MM.1S (cell line): ENCODE measurements at regions not wholly inside any gene's neighbourhood (a gene's known extent, or its start where the extent isn't known, plus 50 kb on each side); places are given as distances from the start of the nearest gene placed in this dataset.

Experiments used
- DNase-seq: peaks from one replicate; pipeline ENCODE4 v3.0.0-alpha.2; 2015
- H2AFZ ChIP-seq: fragments of 300-600 bp; sonication (generic); 2 replicates; pipeline ENCODE4 v1.6.0; 2016; ENCODE audit warnings: antibody characterized with exemption, low read length
- H3F3A ChIP-seq: fragments of 300-600 bp; sonication (generic); 2 replicates; pipeline ENCODE4 v1.6.1; 2016; ENCODE audit warnings: mild to moderate bottlenecking, antibody characterized with exemption, low read length, moderate library complexity, mixed read lengths; ENCODE audit not compliant: insufficient read depth
- H3K27ac ChIP-seq: fragments of 300-600 bp; sonication (generic); 2 replicates; pipeline ENCODE4 v1.5.1; 2016; ENCODE audit warnings: mild to moderate bottlenecking, low read length
- H3K27me3 ChIP-seq: fragments of 300-600 bp; sonication (generic); replicated peaks from 2 replicates; pipeline ENCODE4 v1.6.0; 2016; ENCODE audit warnings: low read length; ENCODE audit not compliant: insufficient read depth
- H3K36me3 ChIP-seq: fragments of 300-600 bp; sonication (generic); replicated peaks from 2 replicates; pipeline ENCODE4 v1.6.1; 2016; ENCODE audit warnings: mild to moderate bottlenecking, low read length, mixed read lengths; ENCODE audit not compliant: insufficient read depth
- H3K4me1 ChIP-seq: fragments of 300-600 bp; sonication (generic); 2 replicates; pipeline ENCODE4 v1.6.1; 2016; ENCODE audit warnings: low read length, mixed read lengths
- H3K4me2 ChIP-seq: fragments of 300-600 bp; sonication (generic); 2 replicates; pipeline ENCODE4 v1.6.0; 2016; ENCODE audit warnings: low read depth, low read length
- H3K4me3 ChIP-seq: fragments of 300-600 bp; sonication (generic); 2 replicates; pipeline ENCODE4 v1.5.1; 2016; ENCODE audit warnings: low read length, mixed read lengths
- H3K79me2 ChIP-seq: fragments of 300-600 bp; sonication (generic); 2 replicates; pipeline ENCODE4 v1.6.1; 2016; ENCODE audit warnings: mixed run types, low read length, mixed read lengths
- H3K9ac ChIP-seq: fragments of 300-600 bp; sonication (generic); 2 replicates; pipeline ENCODE4 v1.6.1; 2016; ENCODE audit warnings: low read length, mixed read lengths
- H3K9me2 ChIP-seq: fragments of 300-600 bp; sonication (generic); replicated peaks from 2 replicates; pipeline ENCODE4 v1.6.1; 2016; ENCODE audit warnings: mild to moderate bottlenecking, low read length, mixed read lengths; ENCODE audit not compliant: insufficient read depth
- H3K9me3 ChIP-seq: fragments of 300-600 bp; sonication (generic); replicated peaks from 2 replicates; pipeline ENCODE4 v1.6.1; 2016; ENCODE audit warnings: mild to moderate bottlenecking, low read length, mixed read lengths; ENCODE audit not compliant: insufficient read depth
- H4K20me1 ChIP-seq: fragments of 300-600 bp; sonication (generic); 2 replicates; pipeline ENCODE4 v1.6.1; 2016; ENCODE audit warnings: mild to moderate bottlenecking, low read length, moderate library complexity, mixed read lengths; ENCODE audit not compliant: insufficient read depth
- CTCF ChIP-seq: fragments of 300-600 bp; sonication (generic); IDR thresholded peaks from 2 replicates; pipeline ENCODE4 v1.5.1; 2016; ENCODE audit warnings: antibody characterized with exemption, low read length, mixed read lengths
- EZH2 ChIP-seq: fragments of 300-600 bp; sonication (generic); optimal IDR thresholded peaks from 2 replicates; pipeline ENCODE3; 2017; ENCODE audit warnings: low read depth, mild to moderate bottlenecking, antibody characterized with exemption, low read length, mixed read lengths
- EZH2phosphoT487 ChIP-seq: fragments of 300-600 bp; sonication (generic); IDR thresholded peaks from 2 replicates; pipeline ENCODE4 v1.6.1; 2018; ENCODE audit warnings: antibody characterized with exemption, low read length

- Histone ChIP-seq H3K4me1 (no peaks in the 10 kb centered on the region), H4K20me1 (no peaks in the 10 kb centered on the region), H3K4me2 (no peak overlapping the region), H3K79me2 (no peaks in the 10 kb centered on the region), H2AFZ (no peak overlapping the region), H3K9me2 (no peaks in the 10 kb centered on the region), H3K9ac (no peak overlapping the region), H3K36me3 (no peaks in the 10 kb centered on the region), H3K9me3 (no peaks in the 10 kb centered on the region), H3K27me3 (no peaks in the 10 kb centered on the region), H3F3A (no peaks in the 10 kb centered on the region), H3K27ac (no peak overlapping the region), H3K4me3 (no peak overlapping the region)
- DNase-seq = no peak
- TF ChIP-seq EZH2 (no peak), EZH2phosphoT487 (no peak), CTCF (no peak)
Measured at GRCh38 chr12:62133440-62133839, 126.8 kb upstream of the USP15 start.

GRCh38 chr12:62135553-62136200 lies 124.5 kb upstream of the USP15 start:
- no peaks in the 10 kb centered on the region for H3K27me3 ChIP-seq
- no peak overlapping the region for H3K4me2 ChIP-seq
- H4K20me1 ChIP-seq = no peaks in the 10 kb centered on the region
- TF ChIP-seq EZH2 = no peak
- TF ChIP-seq CTCF = no peak
- TF ChIP-seq EZH2phosphoT487 = no peak
- no peak for DNase-seq
- no peaks in the 10 kb centered on the region for H3K79me2 ChIP-seq
- H3K27ac ChIP-seq = no peak overlapping the region
- H2AFZ ChIP-seq = no peak overlapping the region
- H3K9me3 ChIP-seq = no peaks in the 10 kb centered on the region
- no peak overlapping the region for H3K9ac ChIP-seq
- H3K4me3 ChIP-seq = no peak overlapping the region
- H3F3A ChIP-seq = no peaks in the 10 kb centered on the region
- no peaks in the 10 kb centered on the region for H3K9me2 ChIP-seq
- H3K4me1 ChIP-seq = no peaks in the 10 kb centered on the region
- H3K36me3 ChIP-seq = no peaks in the 10 kb centered on the region

GRCh38 chr12:62136496-62136895 lies 123.7 kb upstream of the USP15 start:
- no peak overlapping the region for H2AFZ ChIP-seq
- no peaks in the 10 kb centered on the region for H3K36me3 ChIP-seq
- H3F3A ChIP-seq = no peaks in the 10 kb centered on the region
- H3K9ac ChIP-seq = no peak overlapping the region
- H3K27ac ChIP-seq = no peak overlapping the region
- H3K9me3 ChIP-seq = no peaks in the 10 kb centered on the region
- no peaks in the 10 kb centered on the region for H3K27me3 ChIP-seq
- no peaks in the 10 kb centered on the region for H3K4me1 ChIP-seq
- TF ChIP-seq EZH2 (no peak), EZH2phosphoT487 (no peak)
- no peak for DNase-seq
- H3K9me2 ChIP-seq = no peaks in the 10 kb centered on the region
- H3K4me3 ChIP-seq = no peak overlapping the region
- no peaks in the 10 kb centered on the region for H4K20me1 ChIP-seq
- no peaks in the 10 kb centered on the region for H3K79me2 ChIP-seq
- no peak overlapping the region for H3K4me2 ChIP-seq

GRCh38 chr12:62138527-62138926 lies 121.7 kb upstream of the USP15 start:
- Histone ChIP-seq H3K4me1 (no peaks in the 10 kb centered on the region), H3K4me3 (no peak overlapping the region), H4K20me1 (no peaks in the 10 kb centered on the region), H3K79me2 (no peaks in the 10 kb centered on the region), H3K9me2 (no peaks in the 10 kb centered on the region), H3K36me3 (no peaks in the 10 kb centered on the region), H3F3A (no peaks in the 10 kb centered on the region), H3K27me3 (no peaks in the 10 kb centered on the region), H3K9ac (no peak overlapping the region), H3K27ac (no peak overlapping the region), H3K4me2 (no peak overlapping the region), H2AFZ (no peak overlapping the region), H3K9me3 (no peaks in the 10 kb centered on the region)
- TF ChIP-seq CTCF (no peak), EZH2 (no peak), EZH2phosphoT487 (no peak)
- DNase-seq = no peak
